ENCODE measurements at regions not wholly inside any gene's neighbourhood (a gene's known extent, or its start where the extent isn't known, plus 50 kb on each side); places are given as distances from the start of the nearest gene placed in this dataset.
"Not testable (repeated sequence)": the region's sequence is repeated elsewhere in the genome, so short reads cannot be mapped to it uniquely, and the experiment has no call there.

- no peak for DNase-seq
Measured at GRCh38 chr9:71632776-71633175, 135.5 kb downstream of the CEMIP2 start.

GRCh38 chr9:71630377-71630995 lies 137.8 kb downstream of the CEMIP2 start:
- no peak for DNase-seq

- no peak for DNase-seq
Measured at GRCh38 chr9:71629578-71630215, 138.6 kb downstream of the CEMIP2 start.

- DNase-seq = no peak
Measured at GRCh38 chr9:71628247-71628646, 140.1 kb downstream of the CEMIP2 start.

- no peak for DNase-seq
Measured at GRCh38 chr9:71627537-71627936, 140.8 kb downstream of the CEMIP2 start.

GRCh38 chr9:71626395-71626794 lies 141.9 kb downstream of the CEMIP2 start:
- DNase-seq = no peak

GRCh38 chr9:71624728-71625127 lies 143.6 kb downstream of the CEMIP2 start:
- no peak for DNase-seq

- no peak for DNase-seq
Measured at GRCh38 chr9:71620746-71621145, 147.6 kb downstream of the CEMIP2 start.

- no peak for DNase-seq
Measured at GRCh38 chr9:71620331-71620730, 148.0 kb downstream of the CEMIP2 start.

- no peak for DNase-seq
Measured at GRCh38 chr9:71619926-71620325, 148.4 kb downstream of the CEMIP2 start.

- DNase-seq = no peak
Measured at GRCh38 chr9:71614409-71615010, 153.8 kb downstream of the CEMIP2 start.

- no peak for DNase-seq
Measured at GRCh38 chr9:71612889-71613288, 155.4 kb downstream of the CEMIP2 start.

GRCh38 chr9:71609448-71609830 lies 158.9 kb downstream of the CEMIP2 start:
- no peak for DNase-seq

- DNase-seq = no peak
Measured at GRCh38 chr9:71608825-71609447, 159.4 kb downstream of the CEMIP2 start.

- no peak for DNase-seq
Measured at GRCh38 chr9:71608021-71608420, 160.3 kb downstream of the CEMIP2 start.

GRCh38 chr9:71607461-71607881 lies 160.8 kb downstream of the CEMIP2 start:
- no peak for DNase-seq

GRCh38 chr9:71604197-71605063 lies 163.9 kb downstream of the CEMIP2 start:
- no peak for DNase-seq

GRCh38 chr9:71602652-71603051 lies 165.7 kb downstream of the CEMIP2 start:
- DNase-seq = no peak

GRCh38 chr9:71595762-71596161 lies 172.6 kb downstream of the CEMIP2 start:
- not testable (repeated sequence) for DNase-seq

- DNase-seq = no peak
Measured at GRCh38 chr9:71594541-71594940, 173.8 kb downstream of the CEMIP2 start.

GRCh38 chr9:71592400-71592799 lies 175.9 kb downstream of the CEMIP2 start:
- DNase-seq = no peak

GRCh38 chr9:71590362-71590761 lies 178.0 kb downstream of the CEMIP2 start:
- no peak for DNase-seq

- no peak for DNase-seq
Measured at GRCh38 chr9:71589612-71590011, 178.7 kb downstream of the CEMIP2 start.

Data from NCI-H187 treated with DMSO at 0.1 percent for 48 hours (cell line).